Natural killer cell treated with Interleukin-12 subunit alpha and Interleukin-12 subunit beta and Interleukin-15 and Interleukin-18, amount 100 ng/mL, for 72 hours (primary cell): ENCODE measurements at regions not wholly inside any gene's neighbourhood (a gene's known extent, or its start where the extent isn't known, plus 50 kb on each side); places are given as distances from the start of the nearest gene placed in this dataset.
"Not testable (repeated sequence)": the region's sequence is repeated elsewhere in the genome, so short reads cannot be mapped to it uniquely, and the experiment has no call there.

Source experiments
- ATAC-seq, 2 donors: fragments of 150-1000 bp; cut with Tn5 transposase in 1 of 2; sonication (Bioruptor Pico), chemical (Tn5 transposase) in 1 of 2; 2 replicates each; pipeline ENCODE4 v1.10.0; 2021
- DNase-seq: peaks from one replicate; pipeline ENCODE4 v3.0.0; 2022; ENCODE audit warnings: low spot score
- H3K27ac Mint-ChIP-seq, 2 donors: 1 replicate in 1 of 2; 2 replicates in 1 of 2; pipeline ENCODE4 v1.8.0; 2022; ENCODE audit warnings: mixed read lengths in 2 of 2, mild to moderate bottlenecking in 1 of 2, moderate library complexity in 1 of 2
- H3K27me3 Mint-ChIP-seq, 2 donors: 1 replicate in 1 of 2; 2 replicates in 1 of 2; pipeline ENCODE4 v1.8.0; 2022; ENCODE audit warnings: mixed read lengths in 2 of 2
- H3K36me3 Mint-ChIP-seq: one replicate; pipeline ENCODE4 v1.8.0; 2022; ENCODE audit warnings: mixed read lengths
- H3K4me1 Mint-ChIP-seq, 2 donors: 1 replicate in 1 of 2; 2 replicates in 1 of 2; pipeline ENCODE4 v1.8.0; 2022; ENCODE audit warnings: low read depth in 2 of 2, mixed read lengths in 2 of 2, mild to moderate bottlenecking in 1 of 2
- H3K4me3 Mint-ChIP-seq: one replicate; pipeline ENCODE4 v1.8.0; 2022; ENCODE audit warnings: mixed read lengths
- H3K9me3 Mint-ChIP-seq: 2 replicates; pipeline ENCODE4 v1.8.0; 2022; ENCODE audit warnings: mixed read lengths

- no peak for DNase-seq
- Mint-ChIP-seq H3K4me1 (no peaks in the 10 kb centered on the region), H3K27ac (no peak overlapping the region)
Measured at GRCh38 chr4:156396534-156396933, 442.9 kb upstream of the CTSO start.

DNA sequence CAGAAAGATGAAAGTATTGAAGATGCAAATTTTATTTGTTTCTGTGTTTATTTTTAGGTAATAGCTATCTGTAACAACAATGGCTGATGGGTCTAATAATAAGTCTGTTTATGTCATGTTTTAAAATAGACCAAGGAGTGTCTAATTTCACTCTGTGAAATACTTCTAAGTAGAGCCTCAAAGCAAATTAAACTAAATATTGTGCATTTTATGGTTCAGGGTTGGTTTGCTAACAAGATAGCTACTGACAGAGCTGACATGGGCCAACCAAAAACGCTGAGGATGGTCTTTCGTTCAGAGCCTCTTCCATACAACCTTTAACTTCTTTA lies 437.6 kb upstream of the CTSO start:
- Mint-ChIP-seq H3K9me3 (peaks cover 13% of the 10 kb centered on the region), H3K27ac (no peak overlapping the region), H3K4me3 (no peak overlapping the region), H3K27me3 (no peaks in the 10 kb centered on the region), H3K4me1 (no peaks in the 10 kb centered on the region), H3K36me3 (no peaks in the 10 kb centered on the region)
- DNase-seq = no peak
- ATAC-seq = no peak

More at GRCh38 chr4:156396534-156396933, 442.9 kb upstream of the CTSO start:
- Mint-ChIP-seq H3K9me3 (peaks cover 3% of the 10 kb centered on the region), H3K27me3 (no peaks in the 10 kb centered on the region), H3K36me3 (no peaks in the 10 kb centered on the region), H3K4me3 (no peak overlapping the region)
- ATAC-seq = no peak

DNA sequence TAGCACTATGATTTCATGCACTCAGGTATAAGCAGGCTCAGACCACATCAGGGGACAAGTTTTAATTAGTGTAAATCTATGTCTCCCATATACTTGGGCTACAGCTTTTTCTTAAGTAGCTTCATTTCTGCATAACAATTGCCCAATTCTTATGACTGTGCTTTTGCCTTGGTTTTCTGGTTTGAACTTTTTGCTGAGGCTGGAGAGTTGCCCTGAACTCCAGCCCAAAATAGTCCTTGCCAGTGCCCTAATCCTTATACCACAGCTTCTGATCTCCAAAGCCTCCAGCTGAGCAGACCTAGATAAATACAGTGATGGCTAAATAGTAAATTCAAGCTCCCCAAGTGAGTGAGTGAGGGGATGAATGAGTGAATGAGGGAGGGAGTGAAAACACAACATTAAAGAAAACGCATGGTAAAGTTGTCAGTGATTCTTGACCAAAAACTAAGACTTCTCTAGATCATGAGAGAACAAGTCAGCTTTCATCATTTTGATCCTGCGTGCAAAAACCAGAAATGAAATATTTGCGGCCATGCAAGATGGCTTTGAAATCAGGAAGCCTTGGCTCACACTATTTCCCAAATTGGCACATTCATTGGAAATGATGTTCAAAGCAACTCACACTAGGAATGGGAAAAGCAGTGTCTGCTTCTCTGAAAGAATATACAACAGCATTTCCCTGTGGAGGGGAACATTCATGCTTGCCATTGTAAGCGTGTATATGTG lies 437.1 kb upstream of the CTSO start:
- no peaks in the 10 kb centered on the region for H3K27me3 Mint-ChIP-seq
- H3K4me3 Mint-ChIP-seq = no peak overlapping the region
- DNase-seq (no peak), ATAC-seq (no peak)
- no peaks in the 10 kb centered on the region for H3K36me3 Mint-ChIP-seq
- no peaks in the 10 kb centered on the region for H3K4me1 Mint-ChIP-seq
- H3K27ac Mint-ChIP-seq = no peak overlapping the region
- peaks cover 16% of the 10 kb centered on the region for H3K9me3 Mint-ChIP-seq

GRCh38 chr4:156388826-156389225 lies 435.2 kb upstream of the CTSO start:
- H3K36me3 Mint-ChIP-seq = no peaks in the 10 kb centered on the region
- no peaks in the 10 kb centered on the region for H3K27me3 Mint-ChIP-seq
- H3K4me1 Mint-ChIP-seq = no peaks in the 10 kb centered on the region
- ATAC-seq (no peak), DNase-seq (no peak)
- no peak overlapping the region for H3K4me3 Mint-ChIP-seq
- no peak overlapping the region for H3K27ac Mint-ChIP-seq
- peaks cover 16% of the 10 kb centered on the region for H3K9me3 Mint-ChIP-seq

- H3K27me3 Mint-ChIP-seq = no peaks in the 10 kb centered on the region
- H3K27ac Mint-ChIP-seq = no peak overlapping the region
- no peaks in the 10 kb centered on the region for H3K36me3 Mint-ChIP-seq
- no peak overlapping the region for H3K4me3 Mint-ChIP-seq
- peaks cover 3% of the 10 kb centered on the region for H3K9me3 Mint-ChIP-seq
- no peaks in the 10 kb centered on the region for H3K4me1 Mint-ChIP-seq
- ATAC-seq (no peak), DNase-seq (no peak)
Measured at GRCh38 chr4:156378033-156378665, 424.5 kb upstream of the CTSO start.

DNA sequence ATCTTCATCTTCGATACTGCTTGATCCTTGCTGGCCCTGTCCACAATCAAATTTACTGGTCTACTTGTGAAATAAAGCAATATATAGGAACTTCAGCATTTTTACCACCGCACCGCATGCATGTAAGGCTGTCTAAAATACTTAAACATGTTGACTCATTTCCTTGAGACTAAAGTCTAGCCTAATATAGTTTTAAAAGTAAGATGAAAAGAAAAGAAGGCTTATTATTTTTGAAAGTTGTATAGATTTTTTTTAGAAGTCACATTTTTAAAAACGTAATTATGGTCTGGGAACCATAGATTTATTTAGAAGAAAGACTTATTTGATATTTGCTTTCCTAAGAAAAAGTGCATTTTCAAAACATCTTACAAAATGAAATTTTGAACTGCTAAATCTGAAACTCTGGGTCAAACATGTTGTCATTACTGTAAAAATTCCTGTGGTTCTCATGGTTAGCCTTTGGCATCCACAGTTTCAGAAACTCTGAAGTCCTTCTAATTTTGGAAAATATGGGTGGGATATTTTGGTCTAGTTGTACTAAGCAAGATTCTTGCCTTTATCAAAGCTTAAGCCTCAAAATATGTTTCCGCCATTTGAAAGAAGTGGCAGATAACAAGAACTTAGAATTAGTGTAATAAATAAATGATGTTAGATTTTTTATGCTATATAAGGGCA lies 423.5 kb upstream of the CTSO start:
- no peaks in the 10 kb centered on the region for H3K4me1 Mint-ChIP-seq
- DNase-seq (no peak), ATAC-seq (no peak)
- H3K9me3 Mint-ChIP-seq = peaks cover 3% of the 10 kb centered on the region
- no peak overlapping the region for H3K4me3 Mint-ChIP-seq
- H3K27me3 Mint-ChIP-seq = no peaks in the 10 kb centered on the region
- no peak overlapping the region for H3K27ac Mint-ChIP-seq
- H3K36me3 Mint-ChIP-seq = no peaks in the 10 kb centered on the region

DNA sequence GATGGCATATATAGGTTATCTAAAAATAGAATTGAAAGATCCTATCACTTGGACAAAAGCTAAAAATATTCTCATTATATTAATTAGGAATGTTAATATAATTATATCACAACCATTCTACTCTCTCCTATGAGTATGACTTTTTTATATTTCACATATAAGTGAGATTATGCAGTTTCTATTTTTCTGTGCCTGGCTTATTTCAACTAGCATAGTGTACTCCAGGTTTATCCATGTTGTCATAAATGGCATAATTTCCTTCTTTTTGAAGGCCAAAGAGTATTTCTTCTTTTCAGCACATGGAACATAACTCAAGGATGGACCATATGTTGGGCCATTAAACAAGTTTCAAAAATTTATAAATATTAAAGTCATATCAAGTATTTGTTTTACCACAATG lies 421.2 kb upstream of the CTSO start:
- no peaks in the 10 kb centered on the region for H3K36me3 Mint-ChIP-seq
- no peak for ATAC-seq
- no peak overlapping the region for H3K27ac Mint-ChIP-seq
- no peak overlapping the region for H3K4me3 Mint-ChIP-seq
- DNase-seq = no peak
- H3K27me3 Mint-ChIP-seq = no peaks in the 10 kb centered on the region
- no peaks in the 10 kb centered on the region for H3K4me1 Mint-ChIP-seq
- H3K9me3 Mint-ChIP-seq = peaks cover 3% of the 10 kb centered on the region

GRCh38 chr4:156374069-156374468 lies 420.4 kb upstream of the CTSO start:
- no peak for ATAC-seq
- Mint-ChIP-seq H3K27ac (no peak overlapping the region), H3K4me1 (no peaks in the 10 kb centered on the region), H3K27me3 (no peaks in the 10 kb centered on the region), H3K4me3 (no peak overlapping the region), H3K36me3 (no peaks in the 10 kb centered on the region), H3K9me3 (peaks cover 6% of the 10 kb centered on the region)
- DNase-seq = no peak

DNA sequence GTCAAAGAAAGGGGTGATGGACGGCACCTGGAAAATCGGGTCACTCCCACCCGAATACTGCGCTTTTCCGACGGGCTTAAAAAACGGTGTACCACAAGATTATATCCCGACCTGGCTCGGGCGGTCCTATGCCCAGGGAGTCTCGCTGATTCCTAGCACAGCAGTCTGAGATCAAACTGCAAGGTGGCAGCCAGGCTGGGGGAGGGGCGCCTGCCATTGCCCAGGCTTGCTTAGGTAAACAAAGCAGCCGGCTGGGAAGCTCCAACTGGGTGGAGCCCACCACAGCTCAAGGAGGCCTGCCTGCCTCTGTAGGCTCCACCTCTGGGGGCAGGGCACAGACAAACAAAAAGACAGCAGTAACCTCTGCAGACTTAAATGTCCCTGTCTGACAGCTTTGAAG lies 413.8 kb upstream of the CTSO start:
- DNase-seq, H3K27me3 Mint-ChIP-seq, H3K27ac Mint-ChIP-seq, ATAC-seq, H3K4me3 Mint-ChIP-seq, H3K4me1 Mint-ChIP-seq: not testable (repeated sequence)
- peaks cover 12% of the 10 kb centered on the region for H3K36me3 Mint-ChIP-seq
- H3K9me3 Mint-ChIP-seq = peaks cover 11% of the 10 kb centered on the region

GRCh38 chr4:156362581-156362980 lies 408.9 kb upstream of the CTSO start:
- DNase-seq = no peak
- Mint-ChIP-seq H3K27me3 (no peaks in the 10 kb centered on the region), H3K4me3 (no peak overlapping the region), H3K36me3 (peaks cover 12% of the 10 kb centered on the region), H3K4me1 (no peaks in the 10 kb centered on the region), H3K27ac (no peak overlapping the region), H3K9me3 (peaks cover 17% of the 10 kb centered on the region)
- ATAC-seq = no peak

DNA sequence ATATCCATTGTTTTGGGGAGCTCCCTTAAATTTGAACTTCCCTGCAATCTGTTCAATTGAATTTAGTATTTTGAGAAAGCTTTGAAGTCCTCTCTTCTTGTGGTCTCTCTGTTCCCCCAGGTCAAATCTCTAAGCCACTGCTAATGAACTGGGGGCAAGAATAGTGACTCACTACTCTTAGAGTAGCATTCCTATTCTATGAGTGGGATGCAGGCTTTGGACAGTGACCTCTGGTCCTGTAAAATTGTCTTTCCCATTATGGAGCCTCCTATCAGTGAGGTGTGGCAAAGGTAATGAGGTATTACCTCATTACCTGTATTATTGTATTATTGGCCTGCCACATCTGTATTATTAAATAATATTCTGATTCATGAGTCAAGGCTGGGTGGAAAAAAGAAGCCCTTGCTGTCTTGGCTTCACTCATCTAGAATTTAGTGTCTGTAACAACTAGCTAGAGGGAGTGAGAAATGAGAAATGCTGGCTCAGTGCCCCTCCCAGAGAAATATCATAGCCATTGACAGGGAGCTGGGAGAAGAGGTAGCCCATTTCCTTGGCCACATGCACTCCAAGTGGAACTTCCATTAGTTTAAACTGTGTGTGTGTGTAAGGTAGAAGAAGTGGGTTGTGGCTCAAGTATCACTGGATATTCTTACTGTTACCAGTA lies 393.9 kb upstream of the CTSO start:
- Mint-ChIP-seq H3K27ac (no peak overlapping the region), H3K4me3 (no peak overlapping the region), H3K36me3 (no peaks in the 10 kb centered on the region), H3K9me3 (no peaks in the 10 kb centered on the region), H3K4me1 (no peaks in the 10 kb centered on the region), H3K27me3 (no peaks in the 10 kb centered on the region)
- ATAC-seq (no peak), DNase-seq (no peak)

DNA sequence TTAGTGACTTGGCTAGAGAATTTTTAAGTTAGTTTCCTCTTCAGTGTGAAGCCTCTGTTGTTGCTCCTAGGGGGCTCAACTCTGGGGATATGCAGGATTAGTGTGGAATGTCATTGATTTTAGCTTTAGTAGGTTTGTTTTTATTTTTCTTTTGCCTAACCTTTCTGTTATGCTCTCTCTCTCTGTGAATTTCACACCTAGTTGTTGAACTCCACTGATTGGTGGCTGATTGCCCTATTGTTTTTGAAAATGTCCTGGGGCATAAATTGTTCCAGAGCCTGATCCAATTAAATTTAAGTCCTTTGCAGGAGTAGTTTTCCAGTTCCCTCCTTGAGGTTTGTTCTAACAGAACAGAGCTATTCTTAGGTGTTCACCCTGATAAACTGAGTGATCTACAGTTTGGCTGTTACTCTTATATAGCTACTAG lies 393.3 kb upstream of the CTSO start:
- H3K36me3 Mint-ChIP-seq = no peaks in the 10 kb centered on the region
- H3K27ac Mint-ChIP-seq = no peak overlapping the region
- H3K27me3 Mint-ChIP-seq = no peaks in the 10 kb centered on the region
- H3K4me3 Mint-ChIP-seq = no peak overlapping the region
- H3K9me3 Mint-ChIP-seq = no peaks in the 10 kb centered on the region
- no peak for ATAC-seq
- no peaks in the 10 kb centered on the region for H3K4me1 Mint-ChIP-seq
- DNase-seq = no peak

DNA sequence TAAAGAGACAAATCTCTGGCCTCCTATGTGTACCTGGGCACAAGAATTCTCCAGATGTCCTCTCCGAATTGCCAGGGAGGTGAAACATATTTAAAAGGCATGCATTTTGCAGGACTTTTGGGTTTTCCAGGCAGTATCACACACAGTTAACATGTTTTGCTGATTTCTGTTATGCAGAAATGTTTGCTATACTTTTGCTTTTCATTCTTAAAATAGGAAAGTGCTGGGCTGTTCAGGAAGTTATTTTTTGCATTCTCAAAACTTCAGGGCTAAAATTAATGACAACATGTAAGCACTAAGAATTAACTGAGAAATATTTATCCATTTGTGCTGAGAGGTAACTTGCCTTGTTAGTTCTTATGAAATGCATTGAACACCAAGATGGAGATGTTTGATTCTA lies 390.7 kb upstream of the CTSO start:
- H3K27me3 Mint-ChIP-seq = no peaks in the 10 kb centered on the region
- H3K4me3 Mint-ChIP-seq = no peak overlapping the region
- ATAC-seq = no peak
- no peaks in the 10 kb centered on the region for H3K4me1 Mint-ChIP-seq
- no peak for DNase-seq
- peaks cover 4% of the 10 kb centered on the region for H3K9me3 Mint-ChIP-seq
- H3K36me3 Mint-ChIP-seq = no peaks in the 10 kb centered on the region
- H3K27ac Mint-ChIP-seq = no peak overlapping the region

- Mint-ChIP-seq H3K36me3 (no peaks in the 10 kb centered on the region), H3K9me3 (peaks cover 15% of the 10 kb centered on the region), H3K27me3 (no peaks in the 10 kb centered on the region), H3K27ac (no peak overlapping the region), H3K4me3 (no peak overlapping the region), H3K4me1 (no peaks in the 10 kb centered on the region)
- DNase-seq (no peak), ATAC-seq (no peak)
Measured at GRCh38 chr4:156336511-156336910, 382.8 kb upstream of the CTSO start.
